ENCODE measurements at regions not wholly inside any gene's neighbourhood (a gene's known extent, or its start where the extent isn't known, plus 50 kb on each side); places are given as distances from the start of the nearest gene placed in this dataset.

DNA sequence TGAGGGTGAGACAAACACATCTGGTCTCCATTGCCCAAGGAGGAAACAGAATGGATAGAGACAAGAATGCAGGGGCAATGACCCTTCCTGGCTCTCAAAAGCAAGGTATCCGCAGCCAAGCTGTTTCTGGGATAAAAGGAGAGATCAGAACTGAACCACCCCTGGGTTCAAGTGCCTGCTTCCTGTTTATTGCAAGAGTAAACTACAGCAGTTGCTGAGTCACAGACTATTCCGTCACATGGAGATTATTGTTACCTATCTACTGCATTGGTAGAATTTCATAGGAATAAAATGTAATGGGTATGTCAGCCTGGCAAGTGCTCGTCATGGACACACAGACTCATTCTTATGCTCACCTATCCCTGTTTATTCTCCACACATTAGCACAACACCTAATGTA, 821.6 kb downstream of the GRID1 start:
- TF ChIP-seq, protein P1, sequence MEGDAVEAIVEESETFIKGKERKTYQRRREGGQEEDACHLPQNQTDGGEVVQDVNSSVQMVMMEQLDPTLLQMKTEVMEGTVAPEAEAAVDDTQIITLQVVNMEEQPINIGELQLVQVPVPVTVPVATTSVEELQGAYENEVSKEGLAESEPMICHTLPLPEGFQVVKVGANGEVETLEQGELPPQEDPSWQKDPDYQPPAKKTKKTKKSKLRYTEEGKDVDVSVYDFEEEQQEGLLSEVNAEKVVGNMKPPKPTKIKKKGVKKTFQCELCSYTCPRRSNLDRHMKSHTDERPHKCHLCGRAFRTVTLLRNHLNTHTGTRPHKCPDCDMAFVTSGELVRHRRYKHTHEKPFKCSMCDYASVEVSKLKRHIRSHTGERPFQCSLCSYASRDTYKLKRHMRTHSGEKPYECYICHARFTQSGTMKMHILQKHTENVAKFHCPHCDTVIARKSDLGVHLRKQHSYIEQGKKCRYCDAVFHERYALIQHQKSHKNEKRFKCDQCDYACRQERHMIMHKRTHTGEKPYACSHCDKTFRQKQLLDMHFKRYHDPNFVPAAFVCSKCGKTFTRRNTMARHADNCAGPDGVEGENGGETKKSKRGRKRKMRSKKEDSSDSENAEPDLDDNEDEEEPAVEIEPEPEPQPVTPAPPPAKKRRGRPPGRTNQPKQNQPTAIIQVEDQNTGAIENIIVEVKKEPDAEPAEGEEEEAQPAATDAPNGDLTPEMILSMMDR (IDR thresholded peaks at IDR 0.05), result no peak
- no peak for TF ChIP-seq POLR2AphosphoS5 (IDR thresholded peaks at IDR 0.05)
- TF ChIP-seq POLR2A (IDR thresholded peaks at IDR 0.05), result no peak
- TF ChIP-seq EP300 (IDR thresholded peaks at IDR 0.05), result no peak
